ENCODE measurements at regions not wholly inside any gene's neighbourhood (a gene's known extent, or its start where the extent isn't known, plus 50 kb on each side); places are given as distances from the start of the nearest gene placed in this dataset.

DNA sequence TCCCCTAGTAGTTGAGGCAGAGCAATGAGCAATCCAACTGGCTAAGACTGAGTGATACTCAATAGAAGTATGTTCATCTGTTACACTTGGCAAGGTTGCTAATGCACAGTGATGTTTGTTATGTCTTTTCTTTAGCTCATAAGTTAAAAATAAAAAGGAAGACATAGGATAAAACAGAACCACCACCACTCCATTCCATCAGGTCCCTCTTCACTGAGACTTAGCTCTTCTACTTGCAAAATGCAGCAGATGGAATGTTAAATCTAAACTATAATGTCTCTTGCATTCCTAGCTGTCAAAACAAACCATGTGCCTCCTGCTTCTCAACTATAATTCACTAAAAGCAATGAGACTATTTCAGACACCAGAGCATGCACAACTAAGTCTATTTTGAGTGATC lies 265.6 kb upstream of the UBE2E2 start:
- no peak for DNase-seq (ENCODE audit: extremely low spot score)
- Histone ChIP-seq H3K4me1 (ENCODE audit: insufficient read depth) (no peaks in the 10 kb centered on the region), H3K27ac (ENCODE audit: low read depth) (no peak overlapping the region)

DNA sequence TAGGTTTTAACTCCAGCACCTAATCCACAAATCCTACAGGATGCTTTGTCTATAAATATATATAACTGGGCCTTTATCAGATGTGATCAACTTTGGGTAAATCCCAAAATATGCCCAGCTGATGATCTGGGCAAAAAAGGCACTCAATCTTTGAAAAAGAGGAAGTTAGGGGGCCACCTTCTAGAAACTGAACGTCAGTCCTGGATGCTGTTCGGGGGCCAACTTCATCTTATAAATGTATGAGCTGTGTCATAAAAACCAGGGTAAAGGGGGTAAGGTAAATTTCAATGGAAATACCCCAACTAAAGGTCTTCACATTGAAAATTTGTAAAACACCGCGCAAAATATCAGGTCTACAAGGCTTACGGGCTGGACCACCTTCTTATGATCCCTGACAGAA lies 264.4 kb upstream of the UBE2E2 start:
- DNase-seq (ENCODE audit: extremely low spot score), result no peak
- Histone ChIP-seq H3K27ac (ENCODE audit: low read depth) (no peak overlapping the region), H3K4me3 (ENCODE audit: low read depth, low read length) (no peak overlapping the region), H3K36me3 (ENCODE audit: insufficient read depth) (no peaks in the 10 kb centered on the region), H3K4me1 (ENCODE audit: insufficient read depth) (no peaks in the 10 kb centered on the region)
- 91% methylated on average over 5 of the region's 5 CpGs for WGBS

More for the DNA sequence above, 265.6 kb upstream of the UBE2E2 start:
- H3K4me3 ChIP-seq (ENCODE audit: low read depth, low read length), result no peak overlapping the region
- H3K36me3 ChIP-seq (ENCODE audit: insufficient read depth), result no peaks in the 10 kb centered on the region

DNA sequence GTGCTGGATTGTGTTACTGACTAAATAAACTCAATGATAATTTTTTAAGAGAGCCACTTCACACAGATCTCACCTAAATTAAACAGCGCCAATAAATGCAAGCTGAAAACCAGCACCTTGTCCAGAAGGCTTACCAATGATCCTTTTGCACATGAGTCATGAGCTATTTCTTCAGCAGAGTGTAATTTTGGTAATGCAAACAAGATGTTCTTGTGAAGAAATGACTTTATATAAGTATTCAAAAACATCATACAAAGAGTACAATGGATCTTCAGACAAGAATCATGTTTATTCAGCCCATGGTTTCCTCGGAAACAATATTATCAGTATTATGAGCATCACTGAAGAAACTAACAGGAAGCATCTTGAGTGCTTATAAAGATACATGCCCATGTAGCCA lies 263.8 kb upstream of the UBE2E2 start:
- Histone ChIP-seq H3K4me1 (ENCODE audit: insufficient read depth) (no peaks in the 10 kb centered on the region), H3K36me3 (ENCODE audit: insufficient read depth) (no peaks in the 10 kb centered on the region), H3K27ac (ENCODE audit: low read depth) (no peak overlapping the region), H3K4me3 (ENCODE audit: low read depth, low read length) (no peak overlapping the region)
- no peak for DNase-seq (ENCODE audit: extremely low spot score)
- 32% methylated on average over 2 of the region's 2 CpGs for WGBS

DNA sequence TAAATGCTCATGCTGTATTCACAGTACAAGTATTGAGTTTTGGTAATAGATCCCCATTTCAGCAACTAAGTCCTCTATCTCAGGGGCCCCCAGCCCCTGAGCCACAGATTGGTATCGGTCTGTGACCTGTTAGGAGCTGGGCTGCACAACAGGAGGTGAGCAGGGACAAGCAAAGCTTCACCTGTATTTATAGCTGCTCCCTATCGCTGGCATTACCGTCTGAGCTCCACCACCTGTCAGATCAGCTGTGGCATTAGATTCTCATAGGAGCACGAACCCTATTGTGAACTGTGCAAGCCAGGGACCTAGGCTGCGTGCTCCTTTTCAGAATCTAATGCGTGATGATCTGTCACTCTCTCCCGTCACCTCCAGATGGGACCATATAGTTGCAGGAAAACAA lies 262.8 kb upstream of the UBE2E2 start:
- no peak overlapping the region for H3K4me3 ChIP-seq (ENCODE audit: low read depth, low read length)
- 94% methylated on average over 7 of the region's 7 CpGs for WGBS
- no peak for DNase-seq (ENCODE audit: extremely low spot score)

DNA sequence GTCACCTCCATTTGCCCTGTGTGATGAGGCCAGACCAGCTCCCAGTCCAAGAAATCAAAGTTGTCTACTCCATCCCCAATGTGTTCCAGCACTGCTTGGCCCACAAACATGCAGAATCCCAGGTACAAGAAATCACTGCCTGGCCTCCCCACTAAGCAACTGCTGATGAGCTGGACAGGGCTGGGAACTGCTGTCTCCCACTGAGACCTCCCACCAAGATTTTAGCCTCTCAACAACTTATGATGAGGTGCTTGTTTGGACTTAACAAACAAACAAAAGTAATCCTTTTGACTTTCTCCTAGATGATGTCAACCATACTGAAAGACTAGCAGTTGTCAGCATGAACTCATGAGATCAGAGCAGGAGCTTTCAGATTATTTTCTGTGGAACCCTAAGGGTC lies 260.1 kb upstream of the UBE2E2 start:
- no peaks in the 10 kb centered on the region for H3K4me1 ChIP-seq (ENCODE audit: insufficient read depth)
- DNase-seq (ENCODE audit: extremely low spot score), result no peak
- no peak overlapping the region for H3K27ac ChIP-seq (ENCODE audit: low read depth)
- no peaks in the 10 kb centered on the region for H3K36me3 ChIP-seq (ENCODE audit: insufficient read depth)
- no peak overlapping the region for H3K4me3 ChIP-seq (ENCODE audit: low read depth, low read length)

More for the DNA sequence above, 262.8 kb upstream of the UBE2E2 start:
- Histone ChIP-seq H3K27ac (ENCODE audit: low read depth) (no peak overlapping the region), H3K36me3 (ENCODE audit: insufficient read depth) (no peaks in the 10 kb centered on the region), H3K4me1 (ENCODE audit: insufficient read depth) (no peaks in the 10 kb centered on the region)

DNA sequence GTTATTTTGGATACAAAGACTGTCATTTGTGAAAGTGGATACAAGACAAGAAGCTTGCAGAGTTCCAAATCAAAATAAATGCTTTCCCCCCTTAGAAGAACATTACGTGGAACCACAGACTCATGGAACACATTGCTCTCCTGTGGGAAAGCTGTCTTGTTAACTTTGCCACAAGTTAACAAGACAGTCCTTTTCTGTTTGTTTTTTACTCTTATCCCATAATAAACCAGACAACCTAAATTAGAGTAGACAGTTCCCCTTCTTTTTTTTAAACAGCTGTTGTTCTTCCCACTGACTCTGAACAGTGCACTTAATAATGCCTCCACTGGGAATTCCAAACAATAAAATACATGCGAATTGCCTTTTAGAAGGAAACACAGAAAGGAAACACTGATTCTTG lies 255.3 kb upstream of the UBE2E2 start:
- Histone ChIP-seq H3K27ac (ENCODE audit: low read depth) (no peak overlapping the region), H3K4me3 (ENCODE audit: low read depth, low read length) (no peak overlapping the region), H3K36me3 (ENCODE audit: insufficient read depth) (no peaks in the 10 kb centered on the region), H3K4me1 (ENCODE audit: insufficient read depth) (no peaks in the 10 kb centered on the region)
- WGBS, result 53% methylated on average over 2 of the region's 2 CpGs
- no peak for DNase-seq (ENCODE audit: extremely low spot score)

DNA sequence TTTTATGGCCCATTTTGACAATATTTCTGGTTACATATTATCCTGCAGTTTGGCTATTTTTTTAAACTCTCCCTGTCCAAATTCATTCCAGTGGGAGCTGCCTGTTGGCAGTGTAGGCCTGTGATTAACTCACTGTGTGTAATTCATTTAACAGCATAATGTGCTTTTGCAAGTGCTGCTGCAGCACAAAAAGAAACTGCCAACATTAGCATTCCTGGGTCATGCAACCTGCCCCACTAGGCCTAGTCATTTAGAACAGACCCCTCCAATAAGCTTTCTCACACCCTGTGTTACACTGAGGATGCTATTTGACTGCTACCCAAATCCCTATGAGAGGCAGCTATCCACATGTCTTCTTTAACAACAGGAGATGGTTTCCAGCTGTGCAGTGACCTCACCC lies 251.2 kb upstream of the UBE2E2 start:
- Histone ChIP-seq H3K36me3 (ENCODE audit: insufficient read depth) (no peaks in the 10 kb centered on the region), H3K27ac (ENCODE audit: low read depth) (no peak overlapping the region), H3K4me1 (ENCODE audit: insufficient read depth) (no peaks in the 10 kb centered on the region), H3K4me3 (ENCODE audit: low read depth, low read length) (no peak overlapping the region)
- no peak for DNase-seq (ENCODE audit: extremely low spot score)

DNA sequence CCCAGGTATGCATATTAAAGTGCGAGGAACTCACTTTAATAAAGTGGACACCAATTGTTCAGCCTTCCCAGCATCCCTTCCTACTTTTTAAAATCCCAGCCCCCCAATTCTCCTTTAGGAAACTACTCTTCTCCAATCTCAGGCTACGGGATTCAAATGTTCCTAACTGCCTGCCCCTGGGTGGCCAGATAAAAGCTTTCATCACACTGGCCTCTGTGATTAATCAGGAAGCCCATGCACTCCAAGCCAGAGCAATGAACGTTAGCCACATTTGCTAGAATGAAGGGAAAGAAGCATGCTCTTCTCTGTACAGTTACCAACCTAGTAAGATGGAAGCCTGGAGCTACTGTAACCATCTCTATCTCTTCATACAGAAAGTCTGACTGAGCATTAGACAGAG lies 250.3 kb upstream of the UBE2E2 start:
- no peak overlapping the region for H3K27ac ChIP-seq (ENCODE audit: low read depth)
- H3K4me3 ChIP-seq (ENCODE audit: low read depth, low read length), result no peak overlapping the region
- no peak for DNase-seq (ENCODE audit: extremely low spot score)
- 80% methylated on average over 3 of the region's 3 CpGs for WGBS
- no peaks in the 10 kb centered on the region for H3K36me3 ChIP-seq (ENCODE audit: insufficient read depth)
- no peaks in the 10 kb centered on the region for H3K4me1 ChIP-seq (ENCODE audit: insufficient read depth)

DNA sequence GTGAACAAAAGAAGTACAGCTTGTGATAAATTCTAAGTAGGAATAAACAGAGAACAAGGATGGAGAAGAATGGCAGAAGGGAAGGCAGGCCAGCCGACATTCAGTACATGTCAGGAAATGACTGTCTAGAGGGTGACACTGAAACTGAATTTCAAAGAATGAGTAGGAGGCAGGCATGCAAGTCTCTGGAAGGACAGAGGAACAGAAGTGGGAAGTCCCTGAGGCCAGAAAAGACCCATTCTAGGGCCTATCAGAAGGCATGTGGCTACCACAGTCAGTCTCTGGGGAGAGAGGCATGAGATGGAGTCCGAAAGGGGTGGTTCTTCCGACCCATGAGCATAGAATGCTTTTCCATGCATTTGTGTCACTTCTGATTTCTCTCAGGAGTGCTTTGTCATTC lies 243.5 kb upstream of the UBE2E2 start:
- Histone ChIP-seq H3K4me3 (ENCODE audit: low read depth, low read length) (no peak overlapping the region), H3K4me1 (ENCODE audit: insufficient read depth) (no peaks in the 10 kb centered on the region), H3K36me3 (ENCODE audit: insufficient read depth) (no peaks in the 10 kb centered on the region), H3K27ac (ENCODE audit: low read depth) (no peak overlapping the region)
- no peak for DNase-seq (ENCODE audit: extremely low spot score)
- WGBS, result 70% methylated on average over 3 of the region's 3 CpGs

DNA sequence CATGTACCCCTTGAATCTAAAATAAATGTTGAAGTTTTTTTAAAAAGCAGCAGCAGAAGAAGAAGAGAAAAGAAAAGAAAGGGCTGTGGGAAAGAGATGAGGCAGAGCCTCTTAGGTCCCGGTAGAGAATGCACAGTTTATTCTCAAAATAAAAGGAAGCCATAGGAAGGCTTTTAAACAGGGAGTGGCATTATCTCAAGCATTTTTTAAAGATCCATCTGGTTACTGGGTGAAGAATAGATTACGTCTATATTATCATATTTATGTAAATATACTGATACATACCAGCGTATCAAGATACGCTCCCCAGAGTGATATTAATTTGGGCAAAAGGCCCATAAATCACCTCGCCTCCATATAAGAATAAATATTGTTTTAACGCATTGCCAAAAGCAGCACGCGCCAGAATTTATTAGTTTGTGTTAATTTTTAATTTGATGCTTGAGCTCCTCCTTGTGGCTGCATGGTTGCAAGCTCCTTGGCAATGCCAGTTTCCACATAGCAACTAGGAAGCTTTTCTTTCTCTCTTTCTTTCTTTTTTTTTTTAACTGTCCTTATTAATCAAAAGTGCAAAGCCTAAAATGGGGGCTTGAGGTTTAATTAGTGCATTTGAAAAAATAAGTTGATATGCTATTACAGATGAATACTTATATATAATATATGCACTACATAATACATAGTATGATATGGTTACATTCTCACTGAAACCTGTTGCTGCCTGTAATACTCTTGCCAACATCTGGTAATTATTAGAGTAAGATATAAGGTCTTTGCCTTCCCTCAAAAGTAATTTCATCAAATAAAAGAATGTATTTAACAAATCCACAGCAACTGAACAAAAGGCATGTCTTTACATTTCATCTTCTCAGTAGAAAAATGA lies 242.8 kb upstream of the UBE2E2 start:
- H3K4me1 ChIP-seq (ENCODE audit: insufficient read depth), result no peaks in the 10 kb centered on the region
- no peak overlapping the region for H3K4me3 ChIP-seq (ENCODE audit: low read depth, low read length)
- H3K36me3 ChIP-seq (ENCODE audit: insufficient read depth), result no peaks in the 10 kb centered on the region
- 8% methylated on average over 8 of the region's 8 CpGs for WGBS
- DNase-seq (ENCODE audit: extremely low spot score), result peak; percentile 40
- no peak overlapping the region for H3K27ac ChIP-seq (ENCODE audit: low read depth)

DNA sequence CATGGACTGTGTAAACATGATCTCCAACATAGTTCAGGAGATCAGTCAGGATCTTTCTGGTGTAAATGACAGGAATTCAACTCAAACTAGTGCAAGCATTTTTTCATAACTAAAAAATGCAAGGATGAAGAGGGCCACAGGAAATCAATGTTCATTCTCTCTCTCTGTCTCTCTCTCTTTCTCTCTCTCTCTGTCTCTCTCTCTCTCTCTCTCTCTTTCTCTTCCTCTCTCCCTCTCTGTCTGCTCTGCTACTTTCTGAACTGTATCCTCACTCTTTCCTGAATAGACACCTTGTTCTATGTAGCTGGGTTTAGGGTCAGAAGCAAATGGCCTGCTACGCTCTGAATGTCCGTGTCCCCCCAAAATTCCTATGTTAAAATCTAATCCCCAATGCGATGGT lies 240.9 kb upstream of the UBE2E2 start:
- no peak overlapping the region for H3K27ac ChIP-seq (ENCODE audit: low read depth)
- DNase-seq (ENCODE audit: extremely low spot score), result no peak
- H3K4me1 ChIP-seq (ENCODE audit: insufficient read depth), result no peaks in the 10 kb centered on the region
- WGBS, result 91% methylated on average over 3 of the region's 3 CpGs
- H3K4me3 ChIP-seq (ENCODE audit: low read depth, low read length), result no peak overlapping the region
- no peaks in the 10 kb centered on the region for H3K36me3 ChIP-seq (ENCODE audit: insufficient read depth)

DNA sequence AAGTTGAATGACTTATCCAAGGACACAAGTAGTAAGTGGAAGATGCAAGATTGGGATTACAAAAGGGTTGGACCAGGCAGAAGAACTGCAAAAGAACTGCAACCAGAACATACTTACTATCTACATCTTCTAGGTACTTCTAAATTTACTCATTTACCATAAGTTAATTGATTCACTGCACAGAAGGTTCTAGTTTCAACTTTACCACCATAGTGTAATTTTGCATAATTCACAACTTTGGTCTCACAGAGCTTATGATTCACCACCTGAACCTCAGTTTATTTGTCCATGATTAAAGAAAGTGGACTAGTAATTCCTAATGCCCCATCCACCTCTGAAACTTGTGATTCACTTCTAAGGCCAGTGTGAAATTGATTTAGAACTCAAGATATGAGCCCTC lies 236.8 kb upstream of the UBE2E2 start:
- DNase-seq (ENCODE audit: extremely low spot score), result no peak
- no peaks in the 10 kb centered on the region for H3K4me1 ChIP-seq (ENCODE audit: insufficient read depth)
- no peak overlapping the region for H3K27ac ChIP-seq (ENCODE audit: low read depth)
- no peaks in the 10 kb centered on the region for H3K36me3 ChIP-seq (ENCODE audit: insufficient read depth)
- no peak overlapping the region for H3K4me3 ChIP-seq (ENCODE audit: low read depth, low read length)

DNA sequence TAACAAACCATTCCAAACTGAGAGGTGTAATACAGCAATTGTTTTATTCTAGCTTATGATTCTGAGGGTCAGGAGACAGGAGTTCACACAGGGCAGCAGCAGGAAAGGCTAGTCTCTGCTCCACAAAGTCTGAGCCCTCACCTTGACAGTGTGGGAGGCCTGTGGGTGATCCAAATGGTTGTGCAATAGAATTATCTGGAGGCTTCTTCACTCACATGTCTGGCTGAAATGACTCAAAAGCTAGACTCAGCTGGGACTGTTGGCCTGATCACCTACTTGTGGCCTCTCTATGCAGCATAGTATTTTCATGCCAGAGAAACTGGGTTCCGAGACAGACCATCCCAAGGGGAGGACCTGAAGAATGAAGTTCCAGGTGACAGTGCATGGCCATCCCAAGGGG lies 233.9 kb upstream of the UBE2E2 start:
- H3K4me3 ChIP-seq (ENCODE audit: low read depth, low read length), result no peak overlapping the region
- no peaks in the 10 kb centered on the region for H3K4me1 ChIP-seq (ENCODE audit: insufficient read depth)
- no peak overlapping the region for H3K27ac ChIP-seq (ENCODE audit: low read depth)
- H3K36me3 ChIP-seq (ENCODE audit: insufficient read depth), result no peaks in the 10 kb centered on the region
- no peak for DNase-seq (ENCODE audit: extremely low spot score)
- 98% methylated on average over 1 of the region's 1 CpG for WGBS

DNA sequence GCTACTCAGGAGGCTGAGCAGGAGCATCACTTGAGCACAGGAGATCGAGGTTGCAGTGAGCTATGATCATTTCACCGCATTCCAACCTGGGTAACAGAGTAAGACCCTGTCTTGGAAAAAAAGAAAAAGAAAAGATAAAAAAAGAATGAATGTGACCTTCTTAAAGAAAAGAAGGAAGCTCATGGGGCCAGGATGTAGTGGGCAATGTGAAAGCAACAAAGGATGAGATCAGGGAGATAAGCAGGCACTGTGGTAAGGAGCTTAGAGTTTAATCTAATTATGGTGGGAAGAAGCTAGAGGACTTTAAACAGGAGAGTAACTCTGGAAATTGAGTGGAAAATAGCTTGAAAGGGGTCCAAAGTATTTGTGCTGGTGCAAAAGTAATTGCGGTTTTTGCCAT lies 231.6 kb upstream of the UBE2E2 start:
- Histone ChIP-seq H3K4me1 (ENCODE audit: insufficient read depth) (no peaks in the 10 kb centered on the region), H3K27ac (ENCODE audit: low read depth) (no peak overlapping the region), H3K4me3 (ENCODE audit: low read depth, low read length) (no peak overlapping the region), H3K36me3 (ENCODE audit: insufficient read depth) (no peaks in the 10 kb centered on the region)
- WGBS, result 98% methylated on average over 3 of the region's 3 CpGs
- DNase-seq (ENCODE audit: extremely low spot score), result no peak

DNA sequence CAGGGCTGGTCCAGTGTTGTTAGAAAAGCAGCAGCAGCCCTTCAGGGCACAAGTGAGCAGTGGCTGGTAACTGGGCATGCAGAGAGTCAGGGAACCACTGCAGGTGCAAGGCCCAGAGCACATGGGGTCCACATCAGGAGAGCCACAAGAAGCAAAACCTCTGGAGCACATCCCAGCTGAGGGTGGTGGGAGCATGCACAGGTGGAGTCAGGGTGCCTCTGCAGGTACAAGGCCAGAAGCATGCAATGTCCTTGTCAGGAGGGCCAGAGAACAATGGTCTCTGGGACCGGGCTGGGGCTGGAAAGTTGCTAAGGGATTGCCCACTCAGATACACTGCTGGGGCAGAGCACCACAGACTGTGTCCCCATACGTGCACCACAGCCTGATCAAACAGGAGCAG lies 226.1 kb upstream of the UBE2E2 start:
- Histone ChIP-seq H3K4me3 (ENCODE audit: low read depth, low read length) (no peak overlapping the region), H3K36me3 (ENCODE audit: insufficient read depth) (no peaks in the 10 kb centered on the region), H3K4me1 (ENCODE audit: insufficient read depth) (no peaks in the 10 kb centered on the region), H3K27ac (ENCODE audit: low read depth) (no peak overlapping the region)
- WGBS, result 91% methylated on average over 2 of the region's 2 CpGs
- no peak for DNase-seq (ENCODE audit: extremely low spot score)
